ENCODE measurements at regions not wholly inside any gene's neighbourhood (a gene's known extent, or its start where the extent isn't known, plus 50 kb on each side); places are given as distances from the start of the nearest gene placed in this dataset.

DNA sequence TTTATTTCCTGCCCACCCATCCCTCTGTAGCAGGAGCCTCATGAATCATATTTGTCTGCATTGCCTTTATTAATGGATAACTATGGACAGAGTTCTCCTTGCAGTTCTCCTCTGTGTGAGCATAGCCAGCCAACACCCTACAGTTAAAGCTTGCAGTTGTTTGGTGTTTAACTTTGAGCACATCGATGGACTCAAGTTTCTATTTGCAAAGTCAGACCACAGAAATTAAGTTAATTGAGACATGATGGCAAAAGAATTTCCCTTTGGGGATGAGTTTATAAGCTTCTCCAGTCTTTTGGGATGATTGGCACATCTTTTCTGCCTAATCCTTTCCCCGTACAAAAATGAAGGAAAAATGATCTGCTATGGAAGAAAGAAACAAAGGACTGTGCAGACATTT lies 398.9 kb upstream of the THBS1 start:
- peak; percentile 95 for DNase-seq (ENCODE audit: low read depth)

- peak; percentile 22 for DNase-seq (ENCODE audit: low read depth)
Observed at GRCh38 chr15:39183164-39183881, 397.6 kb upstream of the THBS1 start.

- no peak for DNase-seq (ENCODE audit: low read depth)
Observed at GRCh38 chr15:39184701-39185390, 396.0 kb upstream of the THBS1 start.

DNA sequence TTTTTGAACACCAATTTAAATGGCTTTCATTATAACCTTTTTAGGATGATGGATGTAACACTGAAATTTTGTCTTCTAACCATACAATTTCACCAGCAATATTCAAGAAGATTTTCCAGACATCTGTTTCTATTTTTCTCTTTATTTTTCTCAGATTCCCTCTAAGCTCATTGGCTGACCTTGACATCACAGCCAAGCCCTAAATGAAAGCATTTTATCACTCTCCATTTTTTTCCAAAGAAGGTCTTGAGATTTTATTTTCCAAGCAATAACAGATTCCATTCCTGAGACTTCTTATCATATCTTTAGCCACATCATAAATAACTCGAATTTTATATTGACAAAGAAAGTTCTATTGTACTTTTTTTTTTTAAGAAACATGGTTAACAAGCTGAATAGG lies 392.6 kb upstream of the THBS1 start:
- DNase-seq (ENCODE audit: low read depth): no peak

GRCh38 chr15:39188930-39189329 lies 391.9 kb upstream of the THBS1 start:
- peak; percentile 80 for DNase-seq (ENCODE audit: low read depth)

- DNase-seq (ENCODE audit: low read depth): no peak
Observed at GRCh38 chr15:39191871-39192291, 389.0 kb upstream of the THBS1 start.

DNA sequence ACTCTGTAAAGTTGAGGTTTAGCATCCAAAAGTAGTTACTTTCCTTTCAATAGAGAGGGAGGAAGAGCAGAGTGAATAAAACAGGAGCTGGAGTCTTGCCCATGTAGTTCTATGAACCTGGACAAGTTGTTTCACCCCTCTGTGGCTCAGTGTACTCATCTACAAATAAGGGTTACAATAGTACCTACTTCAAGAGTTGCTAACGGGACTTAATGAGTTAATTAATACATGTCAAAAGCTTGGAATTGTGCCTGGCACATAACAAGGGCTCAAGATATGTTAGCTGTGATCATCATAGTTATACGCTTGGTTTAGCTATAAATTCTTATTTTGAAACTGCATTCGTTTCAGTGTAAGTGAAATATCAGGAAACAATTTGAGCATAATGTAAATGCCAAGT lies 388.5 kb upstream of the THBS1 start:
- no peak for DNase-seq (ENCODE audit: low read depth)

- no peak for DNase-seq (ENCODE audit: low read depth)
Observed at GRCh38 chr15:39192979-39193560, 387.8 kb upstream of the THBS1 start.

- no peak for DNase-seq (ENCODE audit: low read depth)
Observed at GRCh38 chr15:39193611-39194010, 387.3 kb upstream of the THBS1 start.

DNA sequence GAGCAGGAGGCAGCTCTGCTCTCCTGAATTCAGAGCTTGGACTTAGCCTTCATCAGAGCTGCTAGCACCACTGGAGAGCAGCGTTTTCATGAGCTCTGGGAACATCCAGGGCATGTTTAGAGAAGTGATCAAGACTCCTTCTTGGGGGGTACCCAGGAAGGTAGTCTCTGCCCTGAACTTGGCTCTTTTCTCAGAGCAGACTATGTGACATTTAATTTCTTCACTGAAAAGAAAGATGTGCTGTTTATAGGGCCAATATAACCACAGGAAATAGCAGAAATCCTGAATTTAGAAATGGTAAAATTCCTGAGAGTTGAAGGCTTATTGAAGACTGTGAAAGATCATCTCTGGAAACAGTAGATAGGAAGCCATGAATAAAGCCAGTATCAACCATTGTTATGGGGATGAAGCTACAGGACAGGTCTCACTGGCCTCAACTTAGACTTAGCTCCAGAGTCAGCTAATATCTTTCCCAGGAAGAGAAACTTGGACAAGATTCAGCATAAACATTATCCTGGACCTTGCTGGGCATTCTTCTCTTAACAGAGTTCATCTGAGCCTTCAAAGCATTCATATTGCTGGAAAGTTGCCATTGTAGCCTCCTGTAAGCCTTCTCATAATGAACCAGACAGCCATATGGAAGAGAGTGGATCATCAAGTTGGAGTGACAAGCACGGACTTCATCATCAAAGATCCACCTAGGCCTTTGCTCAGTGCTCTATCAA lies 386.6 kb upstream of the THBS1 start:
- DNase-seq (ENCODE audit: low read depth): peak; percentile 39

DNA sequence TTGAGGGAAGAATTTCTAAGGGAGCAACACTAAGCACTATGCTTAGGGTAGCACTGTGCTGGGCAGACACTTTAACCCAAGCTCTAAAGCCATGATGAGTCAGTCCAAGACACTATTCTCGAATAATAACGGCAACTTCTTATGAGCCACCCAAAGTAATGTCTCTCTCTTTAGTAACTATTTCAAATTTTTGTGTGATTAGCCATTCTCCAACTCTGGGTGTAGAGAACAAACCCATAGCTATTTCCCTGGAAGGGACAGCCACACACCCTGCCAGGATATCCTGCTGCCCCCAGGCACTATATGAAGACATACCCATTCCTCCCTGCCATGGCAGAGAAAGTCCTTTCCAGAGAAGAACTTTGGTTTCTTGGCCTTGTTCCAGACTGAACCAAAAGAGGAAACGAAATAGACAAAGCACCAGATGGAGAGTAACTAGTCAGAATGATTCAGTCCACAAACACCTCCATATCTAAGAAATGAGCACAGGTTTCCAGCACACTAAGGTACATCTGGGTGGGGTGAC lies 384.9 kb upstream of the THBS1 start:
- peak; percentile 91 for DNase-seq (ENCODE audit: low read depth)

- no peak for DNase-seq (ENCODE audit: low read depth)
Observed at GRCh38 chr15:39198044-39199000, 382.6 kb upstream of the THBS1 start.

GRCh38 chr15:39199076-39199475 lies 381.8 kb upstream of the THBS1 start:
- DNase-seq (ENCODE audit: low read depth): no peak

GRCh38 chr15:39200586-39200985 lies 380.3 kb upstream of the THBS1 start:
- no peak for DNase-seq (ENCODE audit: low read depth)

DNA sequence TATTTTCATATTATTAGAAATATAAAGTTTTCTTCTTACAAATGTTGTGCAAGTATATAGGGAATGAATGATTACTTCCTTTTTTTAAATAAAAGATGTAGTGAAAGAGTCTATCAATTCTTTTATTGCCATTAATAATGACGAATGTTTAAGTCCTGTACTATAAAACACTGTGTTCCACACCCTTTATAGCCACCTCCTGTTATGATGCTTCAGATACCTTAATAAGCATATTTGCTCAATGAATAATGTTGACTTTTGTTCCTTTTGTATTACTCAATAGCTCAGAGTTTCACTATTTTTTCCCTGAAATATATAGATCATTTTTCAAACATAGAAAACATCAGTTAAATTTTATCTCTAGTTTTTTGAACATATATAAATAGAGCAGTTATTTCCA lies 378.2 kb upstream of the THBS1 start:
- DNase-seq (ENCODE audit: low read depth): no peak

DNA sequence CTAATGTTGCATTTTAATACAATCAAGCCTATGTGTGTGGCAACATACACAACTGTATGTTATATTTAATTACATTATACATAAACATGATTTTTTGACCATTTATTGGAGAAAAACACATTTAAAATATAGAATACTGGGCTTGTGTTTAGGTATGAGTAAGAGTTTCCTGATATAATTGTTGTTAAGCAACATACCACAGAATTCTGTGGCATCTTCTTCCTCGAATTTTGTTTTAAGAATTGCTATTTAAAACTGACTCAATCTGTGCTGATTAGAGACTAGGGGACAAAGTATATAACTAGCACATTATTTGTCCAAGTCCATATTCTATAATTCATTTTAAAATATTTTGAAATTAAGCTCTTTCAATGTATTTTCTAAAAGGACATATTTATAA lies 376.8 kb upstream of the THBS1 start:
- peak; percentile 50 for DNase-seq (ENCODE audit: low read depth)

DNA sequence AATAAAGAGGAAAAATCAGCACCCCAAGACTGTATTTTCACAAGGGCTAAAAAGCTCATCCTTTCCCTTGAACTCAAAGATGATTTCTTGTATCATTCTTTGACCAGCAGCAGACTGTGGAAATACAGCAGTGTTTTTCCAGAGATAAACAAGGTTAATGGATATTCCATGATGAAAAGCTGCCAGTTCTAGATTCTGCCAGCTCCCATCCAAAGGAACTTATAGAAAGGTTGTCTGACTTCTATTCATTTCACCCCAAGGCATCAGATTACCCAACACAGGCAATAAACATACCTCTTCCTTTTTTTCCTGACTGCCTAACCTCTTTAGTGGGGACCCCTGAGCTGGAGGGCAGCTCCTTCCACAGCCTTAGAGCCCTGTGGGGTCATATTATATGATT lies 375.8 kb upstream of the THBS1 start:
- DNase-seq (ENCODE audit: low read depth): no peak

DNA sequence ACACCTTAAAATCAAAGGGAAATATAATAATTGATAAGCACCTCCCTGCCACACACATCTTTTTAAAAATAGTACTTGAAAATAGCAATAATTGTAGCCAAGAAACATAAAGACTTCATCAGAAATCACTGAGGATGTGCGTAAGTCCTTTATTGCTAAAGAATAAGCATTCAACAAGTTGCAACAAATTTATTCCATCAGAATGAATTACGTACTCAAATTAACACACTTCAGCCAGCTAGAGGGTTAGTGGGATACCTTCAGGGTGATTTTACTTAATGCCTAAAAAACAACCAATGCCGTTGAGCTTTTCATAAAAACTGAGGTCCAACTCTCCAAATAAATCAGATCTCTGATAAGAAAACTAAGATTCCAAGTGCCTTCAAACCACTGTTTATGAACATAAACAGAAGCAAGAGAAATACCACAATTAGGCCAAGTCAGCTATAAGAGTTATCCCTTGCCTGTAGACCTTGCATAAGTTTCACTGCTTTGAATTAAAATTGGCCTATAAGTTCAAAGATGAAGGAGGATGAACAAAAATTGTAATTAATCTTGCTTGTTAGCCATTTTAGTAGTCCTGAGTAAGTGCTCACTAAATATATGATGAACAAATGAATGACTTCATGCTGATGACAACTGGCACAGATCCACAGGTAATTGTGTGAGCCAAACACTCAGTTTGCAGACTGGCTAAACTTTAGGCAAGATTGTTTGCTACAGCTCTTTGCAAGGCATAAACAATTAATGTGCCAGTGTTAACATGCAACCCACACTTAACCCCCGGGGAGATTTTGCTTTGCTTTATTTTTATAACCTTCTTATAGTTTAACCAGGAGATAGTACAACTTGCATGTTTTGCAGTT lies 375.1 kb upstream of the THBS1 start:
- DNase-seq (ENCODE audit: low read depth): peak; percentile 83

- DNase-seq (ENCODE audit: low read depth): no peak
Observed at GRCh38 chr15:39207532-39208115, 373.3 kb upstream of the THBS1 start.

- DNase-seq (ENCODE audit: low read depth): no peak
Observed at GRCh38 chr15:39208187-39208586, 372.7 kb upstream of the THBS1 start.

All from fibroblast of gingiva (primary cell).